SK-N-MC (cell line): ENCODE measurements at regions not wholly inside any gene's neighbourhood (a gene's known extent, or its start where the extent isn't known, plus 50 kb on each side); places are given as distances from the start of the nearest gene placed in this dataset.

Experiments
- EZH2 ChIP-seq: fragments of 200-600 bp; sonication (generic); IDR thresholded peaks from one replicate; pipeline ENCODE4 v1.6.1; 2017; ENCODE audit warnings: antibody characterized with exemption
- POLR2AphosphoS5 ChIP-seq: IDR thresholded peaks from 2 replicates; pipeline ENCODE4 v1.6.1; 2012; ENCODE audit warnings: mild to moderate bottlenecking, low read depth, low read length, borderline replicate concordance

DNA sequence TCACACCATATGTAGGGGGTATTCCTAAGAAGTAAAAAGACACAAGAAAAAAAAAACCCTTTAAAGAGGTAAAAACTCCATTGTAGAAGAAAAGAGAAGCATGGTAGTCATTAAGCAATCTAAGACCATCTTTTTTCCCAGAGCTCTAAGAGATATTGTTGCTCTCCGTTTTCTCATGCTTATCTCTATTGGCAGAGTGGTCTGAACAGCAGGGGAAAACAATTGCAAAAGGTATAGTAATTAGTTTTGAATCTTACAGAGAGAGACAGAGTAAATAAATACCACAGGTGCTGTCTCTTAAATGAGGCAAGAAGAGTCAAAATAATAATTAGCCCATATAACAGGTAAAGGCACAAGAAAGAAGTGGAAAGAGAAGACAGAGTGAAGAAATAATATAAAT lies 821.4 kb upstream of the CA10 start:
- no peak for TF ChIP-seq EZH2
- TF ChIP-seq POLR2AphosphoS5, result no peak
